NCI-H2196 treated with DMSO at 0.1 percent for 48 hours (cell line): ENCODE measurements at regions not wholly inside any gene's neighbourhood (a gene's known extent, or its start where the extent isn't known, plus 50 kb on each side); places are given as distances from the start of the nearest gene placed in this dataset.
A peak's percentile ranks its signal among the peaks of the same experiment; 100 is the strongest.

ENCODE experiments used
- DNase-seq: peaks from one replicate; lab custom pipeline; 2025; ENCODE audit not compliant: unreplicated experiment; lab: John Stamatoyannopoulos, UW

- DNase-seq = no peak
Observed at GRCh38 chr2:60603533-60604190, 50.2 kb upstream of the BCL11A start.

- no peak for DNase-seq
Observed at GRCh38 chr2:60604486-60605064, 51.1 kb upstream of the BCL11A start.

DNA sequence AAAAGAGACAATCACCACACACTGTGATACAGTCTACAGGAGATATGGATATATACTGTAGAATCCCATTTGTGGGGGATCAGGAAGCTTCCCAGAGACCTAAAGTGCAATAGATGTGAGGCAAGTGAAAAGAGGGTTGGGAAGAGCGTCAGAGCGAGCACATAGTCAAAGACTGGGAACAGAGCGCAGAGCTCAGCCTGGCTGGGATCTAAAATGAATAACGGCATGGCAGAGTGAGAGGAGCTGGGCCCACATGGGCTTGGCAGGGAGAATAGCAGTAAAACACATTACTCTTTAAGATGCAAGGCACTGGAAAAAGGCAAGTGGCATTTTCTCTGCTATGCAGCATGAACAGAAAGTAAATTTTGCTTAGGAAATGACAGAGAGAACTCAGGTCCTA, 52.4 kb upstream of the BCL11A start:
- DNase-seq = no peak

DNA sequence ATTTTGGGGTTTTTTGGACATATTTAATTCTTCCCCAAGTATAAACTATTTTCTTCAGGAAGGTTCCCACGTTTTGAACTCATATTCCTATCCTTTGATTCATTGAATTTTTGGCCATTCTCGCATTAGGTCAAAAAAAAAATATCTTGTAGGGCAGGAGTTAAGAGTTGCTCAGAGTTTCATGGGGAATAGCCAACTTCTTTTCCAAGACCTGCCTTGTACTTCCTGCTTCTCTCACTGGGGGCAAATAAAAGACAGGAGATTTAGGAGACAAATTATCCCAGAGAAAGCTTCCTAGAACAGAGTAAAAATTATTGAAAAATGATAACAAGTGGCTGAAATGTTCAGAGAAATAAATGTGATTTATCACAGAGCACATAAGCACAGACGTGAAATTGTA, 55.2 kb upstream of the BCL11A start:
- DNase-seq = no peak

DNA sequence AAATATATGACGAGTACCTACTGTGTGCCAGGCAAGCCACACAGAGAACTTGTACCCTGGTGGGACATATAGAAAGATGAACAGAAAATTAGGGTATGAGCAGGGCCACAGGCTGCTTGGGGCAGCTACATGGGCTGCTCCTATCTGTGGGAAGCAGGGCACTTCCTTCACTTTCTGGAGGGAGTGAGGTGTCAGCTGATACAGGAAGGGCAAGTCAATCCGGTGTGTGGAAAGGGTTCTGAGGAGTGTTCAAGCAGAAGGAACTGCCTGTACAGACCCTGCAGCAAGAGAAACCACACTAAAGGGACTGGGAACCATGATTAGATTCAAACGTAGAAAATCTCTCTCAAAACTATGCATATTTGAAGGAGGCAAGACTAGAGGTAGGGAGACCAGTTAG, 58.6 kb upstream of the BCL11A start:
- DNase-seq = no peak

DNA sequence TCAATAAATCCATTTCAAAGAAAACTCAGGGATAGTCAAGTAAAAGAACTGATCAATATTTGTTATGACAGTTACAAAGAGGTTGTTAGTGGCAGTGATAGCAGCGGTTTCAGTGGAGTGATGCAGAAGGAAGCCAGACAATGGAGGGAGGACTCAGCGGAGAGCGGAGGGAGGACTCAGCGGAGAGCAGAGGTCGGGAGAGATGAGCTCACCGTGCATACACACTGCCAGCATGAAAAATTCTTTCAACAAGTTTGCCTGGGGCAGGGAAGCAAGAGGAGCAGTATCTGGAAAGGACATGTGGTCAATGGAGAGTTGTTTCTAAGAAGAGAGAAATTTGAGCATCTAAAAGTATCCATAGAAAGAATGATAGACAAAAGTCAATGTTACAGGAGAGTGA, 60.9 kb upstream of the BCL11A start:
- DNase-seq = no peak

DNA sequence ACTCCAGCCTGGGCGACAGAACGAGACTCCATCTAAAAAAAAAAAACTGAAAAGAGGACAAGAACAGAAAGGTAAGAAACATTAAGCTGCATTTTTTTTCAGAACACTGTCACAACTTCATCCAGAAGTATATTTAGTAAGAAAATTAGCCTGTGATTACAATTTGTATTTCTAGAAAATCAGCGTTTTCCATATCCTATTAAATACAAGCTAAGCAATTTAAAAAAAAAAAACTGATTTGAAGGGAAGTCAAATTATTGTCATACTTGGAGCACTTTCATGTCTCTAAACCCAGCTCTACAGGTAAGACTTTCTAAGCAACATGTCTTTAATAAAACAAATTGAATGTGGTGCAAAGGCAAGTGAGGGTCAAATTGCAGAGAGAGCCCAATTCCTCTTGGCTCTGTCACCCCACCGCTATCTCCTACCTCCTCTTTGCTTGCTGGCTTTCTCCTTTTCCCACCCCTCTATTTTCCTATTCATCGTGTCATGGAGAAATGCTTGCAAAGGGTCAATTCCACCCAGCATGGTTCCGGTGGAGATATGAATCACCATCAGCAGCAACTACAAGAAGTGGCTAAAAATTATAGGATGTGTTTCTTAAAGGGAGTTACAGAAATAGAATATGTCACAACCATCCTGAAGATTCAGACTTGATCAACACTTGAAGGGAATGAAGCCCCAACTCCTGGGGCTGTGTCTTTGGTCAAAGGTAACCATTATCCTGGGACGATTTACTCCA, 68.4 kb upstream of the BCL11A start:
- DNase-seq = no peak

DNA sequence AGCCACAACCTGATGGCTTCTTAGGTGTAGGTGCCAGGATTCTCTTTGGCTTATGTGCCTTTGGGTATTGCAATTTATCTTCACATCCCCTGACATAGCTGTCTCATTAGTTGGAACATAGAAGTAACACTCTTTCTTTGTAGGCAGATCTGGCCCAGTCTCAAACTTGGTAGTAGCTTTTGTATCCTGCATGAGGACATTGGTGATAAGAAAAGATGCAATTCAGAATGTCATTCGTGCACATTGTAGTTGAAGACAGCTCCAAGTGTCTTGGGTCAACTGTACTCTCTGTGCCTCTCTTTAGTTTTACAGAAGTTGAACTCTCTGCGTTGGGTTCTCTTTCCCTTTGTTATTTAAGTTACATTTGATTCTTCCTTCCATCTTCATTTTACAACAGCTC, 69.6 kb upstream of the BCL11A start:
- no peak for DNase-seq

- DNase-seq = no peak
Observed at GRCh38 chr2:60627412-60627811, 74.0 kb upstream of the BCL11A start.

DNA sequence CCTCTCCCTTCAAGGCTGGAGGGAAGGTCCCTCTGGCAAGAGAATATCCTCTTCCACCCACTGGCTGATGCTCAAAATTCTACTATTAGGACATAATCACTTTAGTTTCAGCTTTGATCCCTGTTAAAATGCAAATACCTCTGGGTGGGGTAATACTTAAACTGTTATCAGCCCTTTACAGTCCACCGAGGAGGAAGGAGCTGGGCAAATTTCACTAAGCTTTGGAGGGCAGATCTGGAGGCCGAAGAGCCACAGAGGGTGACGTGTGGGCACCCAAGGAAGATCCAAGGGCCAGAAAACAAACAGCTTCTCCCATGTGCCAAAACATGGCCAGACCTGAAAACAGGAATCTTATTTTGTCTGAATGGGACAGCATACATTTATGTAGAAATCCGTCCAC, 74.6 kb upstream of the BCL11A start:
- no peak for DNase-seq

- DNase-seq = no peak
Observed at GRCh38 chr2:60628615-60629304, 75.3 kb upstream of the BCL11A start.

- DNase-seq = no peak
Observed at GRCh38 chr2:60629305-60629662, 75.8 kb upstream of the BCL11A start.

DNA sequence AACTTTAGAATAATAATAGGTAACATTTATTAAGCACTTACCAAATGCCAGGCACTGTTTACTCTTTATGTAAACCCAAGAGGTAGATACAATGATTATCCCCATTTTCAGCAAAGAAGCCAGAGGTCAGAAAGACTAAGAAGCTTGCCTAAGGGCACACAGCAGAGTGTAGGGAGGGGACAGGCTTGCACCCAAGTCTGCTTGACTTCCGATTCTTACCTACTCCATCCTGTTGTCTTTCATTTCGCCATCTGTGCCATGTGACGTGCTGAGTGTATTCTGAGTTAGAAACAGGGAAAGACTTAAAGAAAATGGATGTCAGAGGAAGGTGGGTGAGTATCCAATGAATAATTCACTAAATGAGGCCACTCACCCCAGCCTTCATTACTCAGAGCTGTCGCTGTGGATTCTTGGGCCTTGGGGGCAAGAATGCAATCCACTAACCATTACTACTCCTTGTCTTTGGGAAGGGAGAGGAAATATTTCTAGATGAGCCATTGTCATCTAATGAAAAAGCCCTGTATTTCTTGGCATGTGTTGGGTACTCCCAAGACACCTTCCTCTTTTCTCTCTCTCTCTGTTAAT, 76.4 kb upstream of the BCL11A start:
- DNase-seq = no peak

GRCh38 chr2:60633615-60634014, 80.2 kb upstream of the BCL11A start:
- peak; percentile 7 for DNase-seq

- DNase-seq = no peak
Observed at GRCh38 chr2:60634438-60634837, 81.0 kb upstream of the BCL11A start.

GRCh38 chr2:60641811-60642788, 88.6 kb upstream of the BCL11A start:
- no peak for DNase-seq

GRCh38 chr2:60643747-60644146, 90.3 kb upstream of the BCL11A start:
- no peak for DNase-seq

DNA sequence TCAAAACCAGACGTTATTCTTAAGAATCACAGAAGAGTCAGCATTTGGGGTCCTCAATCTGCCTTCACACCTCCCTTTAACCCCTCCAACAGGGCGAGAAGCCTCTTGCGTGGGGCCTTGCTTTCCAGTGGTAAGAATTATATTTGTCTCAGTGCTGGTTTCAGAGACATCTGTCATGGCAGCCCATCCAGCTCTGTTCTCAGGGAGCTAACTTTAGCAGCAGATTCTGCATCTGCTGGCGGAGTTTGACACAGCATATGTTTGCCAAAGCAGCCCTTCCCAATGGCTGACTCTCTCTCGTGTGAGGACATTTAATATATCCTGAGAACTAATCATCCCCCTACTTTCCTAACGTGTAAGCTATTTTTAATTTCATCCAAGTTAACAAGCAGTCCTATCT, 91.5 kb upstream of the BCL11A start:
- no peak for DNase-seq

DNA sequence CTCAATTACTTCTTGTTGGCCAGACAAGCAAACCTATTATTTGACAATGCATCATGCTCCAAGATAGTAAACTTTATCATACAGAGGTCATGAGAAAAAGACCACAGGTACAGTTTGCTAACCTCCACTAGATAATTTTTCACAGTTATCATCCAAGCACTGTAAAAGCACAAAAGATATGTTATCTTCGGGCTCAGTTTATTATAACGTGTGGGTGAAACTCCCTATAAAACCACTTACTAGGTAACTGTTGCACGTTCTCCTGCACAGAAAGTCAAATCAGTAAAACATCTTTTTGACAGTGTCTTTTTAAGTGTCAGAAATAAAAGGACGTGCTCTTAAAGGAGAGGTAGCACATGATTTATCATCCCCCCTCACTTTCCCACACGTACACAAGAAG, 94.7 kb upstream of the BCL11A start:
- DNase-seq = no peak

- DNase-seq = no peak
Observed at GRCh38 chr2:60649721-60650120, 96.3 kb upstream of the BCL11A start.
